ENCODE measurements at regions not wholly inside any gene's neighbourhood (a gene's known extent, or its start where the extent isn't known, plus 50 kb on each side); places are given as distances from the start of the nearest gene placed in this dataset.

GRCh38 chr4:38224850-38225249, 264.7 kb downstream of the PTTG2 start:
- DNase-seq (ENCODE audit: low read depth) = no peak
- in situ Hi-C loops (cut with HindIII; ENCODE audit: low pct_unique_long_range_greater_than_20kb, low sequenced_read_pairs) = no loop called here

GRCh38 chr4:38226170-38226569, 266.0 kb downstream of the PTTG2 start:
- no peak for DNase-seq (ENCODE audit: low read depth)
- in situ Hi-C loops (cut with HindIII; ENCODE audit: low pct_unique_long_range_greater_than_20kb, low sequenced_read_pairs) = no loop called here

- in situ Hi-C loops (cut with HindIII; ENCODE audit: low pct_unique_long_range_greater_than_20kb, low sequenced_read_pairs) = no loop called here
- DNase-seq (ENCODE audit: low read depth) = peak; percentile 93
Observed at GRCh38 chr4:38230121-38230801, 270.1 kb downstream of the PTTG2 start.

GRCh38 chr4:38230821-38231563, 270.8 kb downstream of the PTTG2 start:
- in situ Hi-C loops (cut with HindIII; ENCODE audit: low pct_unique_long_range_greater_than_20kb, low sequenced_read_pairs) = no loop called here
- no peak for DNase-seq (ENCODE audit: low read depth)

- DNase-seq (ENCODE audit: low read depth) = no peak
- in situ Hi-C loops (cut with HindIII; ENCODE audit: low pct_unique_long_range_greater_than_20kb, low sequenced_read_pairs) = no loop called here
Observed at GRCh38 chr4:38231626-38232025, 271.4 kb downstream of the PTTG2 start.

GRCh38 chr4:38232741-38233140, 272.5 kb downstream of the PTTG2 start:
- in situ Hi-C loops (cut with HindIII; ENCODE audit: low pct_unique_long_range_greater_than_20kb, low sequenced_read_pairs) = no loop called here
- DNase-seq (ENCODE audit: low read depth) = no peak

GRCh38 chr4:38233727-38234480, 273.7 kb downstream of the PTTG2 start:
- in situ Hi-C loops (cut with HindIII; ENCODE audit: low pct_unique_long_range_greater_than_20kb, low sequenced_read_pairs) = no loop called here
- no peak for DNase-seq (ENCODE audit: low read depth)

- in situ Hi-C loops (cut with HindIII; ENCODE audit: low pct_unique_long_range_greater_than_20kb, low sequenced_read_pairs) = no loop called here
- no peak for DNase-seq (ENCODE audit: low read depth)
Observed at GRCh38 chr4:38235354-38235753, 275.2 kb downstream of the PTTG2 start.

- in situ Hi-C loops (cut with HindIII; ENCODE audit: low pct_unique_long_range_greater_than_20kb, low sequenced_read_pairs) = no loop called here
- DNase-seq (ENCODE audit: low read depth) = no peak
Observed at GRCh38 chr4:38236003-38236402, 275.8 kb downstream of the PTTG2 start.

- in situ Hi-C loops (cut with HindIII; ENCODE audit: low pct_unique_long_range_greater_than_20kb, low sequenced_read_pairs) = no loop called here
- no peak for DNase-seq (ENCODE audit: low read depth)
Observed at GRCh38 chr4:38236503-38236902, 276.3 kb downstream of the PTTG2 start.

- in situ Hi-C loops (cut with HindIII; ENCODE audit: low pct_unique_long_range_greater_than_20kb, low sequenced_read_pairs) = no loop called here
- DNase-seq (ENCODE audit: low read depth) = no peak
Observed at GRCh38 chr4:38237139-38237538, 276.9 kb downstream of the PTTG2 start.

GRCh38 chr4:38241541-38241940, 281.3 kb downstream of the PTTG2 start:
- DNase-seq (ENCODE audit: low read depth) = no peak
- in situ Hi-C loops (cut with HindIII; ENCODE audit: low pct_unique_long_range_greater_than_20kb, low sequenced_read_pairs) = no loop called here

GRCh38 chr4:38242101-38242500, 281.9 kb downstream of the PTTG2 start:
- in situ Hi-C loops (cut with HindIII; ENCODE audit: low pct_unique_long_range_greater_than_20kb, low sequenced_read_pairs) = no loop called here
- DNase-seq (ENCODE audit: low read depth) = no peak

GRCh38 chr4:38242822-38243387, 282.7 kb downstream of the PTTG2 start:
- in situ Hi-C loops (cut with HindIII; ENCODE audit: low pct_unique_long_range_greater_than_20kb, low sequenced_read_pairs) = no loop called here
- DNase-seq (ENCODE audit: low read depth) = no peak

- in situ Hi-C loops (cut with HindIII; ENCODE audit: low pct_unique_long_range_greater_than_20kb, low sequenced_read_pairs) = no loop called here
- DNase-seq (ENCODE audit: low read depth) = no peak
Observed at GRCh38 chr4:38243388-38244053, 283.3 kb downstream of the PTTG2 start.

- DNase-seq (ENCODE audit: low read depth) = no peak
- in situ Hi-C loops (cut with HindIII; ENCODE audit: low pct_unique_long_range_greater_than_20kb, low sequenced_read_pairs) = no loop called here
Observed at GRCh38 chr4:38254825-38255224, 294.6 kb downstream of the PTTG2 start.

- no peak for DNase-seq (ENCODE audit: low read depth)
- in situ Hi-C loops (cut with HindIII; ENCODE audit: low pct_unique_long_range_greater_than_20kb, low sequenced_read_pairs) = no loop called here
Observed at GRCh38 chr4:38255572-38255971, 295.4 kb downstream of the PTTG2 start.

- in situ Hi-C loops (cut with HindIII; ENCODE audit: low pct_unique_long_range_greater_than_20kb, low sequenced_read_pairs) = no loop called here
- peak; percentile 48 for DNase-seq (ENCODE audit: low read depth)
Observed at GRCh38 chr4:38266616-38267015, 306.4 kb downstream of the PTTG2 start.

Measured in Caki2 (cell line).